MM.1S (cell line): ENCODE measurements at regions not wholly inside any gene's neighbourhood (a gene's known extent, or its start where the extent isn't known, plus 50 kb on each side); places are given as distances from the start of the nearest gene placed in this dataset.

Experiments used
- DNase-seq: peaks from one replicate; pipeline ENCODE4 v3.0.0-alpha.2; 2015
- H2AFZ ChIP-seq: fragments of 300-600 bp; sonication (generic); 2 replicates; pipeline ENCODE4 v1.6.0; 2016; ENCODE audit warnings: antibody characterized with exemption, low read length
- H3F3A ChIP-seq: fragments of 300-600 bp; sonication (generic); 2 replicates; pipeline ENCODE4 v1.6.1; 2016; ENCODE audit warnings: mild to moderate bottlenecking, antibody characterized with exemption, low read length, moderate library complexity, mixed read lengths; ENCODE audit not compliant: insufficient read depth
- H3K27ac ChIP-seq: fragments of 300-600 bp; sonication (generic); 2 replicates; pipeline ENCODE4 v1.5.1; 2016; ENCODE audit warnings: mild to moderate bottlenecking, low read length
- H3K27me3 ChIP-seq: fragments of 300-600 bp; sonication (generic); replicated peaks from 2 replicates; pipeline ENCODE4 v1.6.0; 2016; ENCODE audit warnings: low read length; ENCODE audit not compliant: insufficient read depth
- H3K36me3 ChIP-seq: fragments of 300-600 bp; sonication (generic); replicated peaks from 2 replicates; pipeline ENCODE4 v1.6.1; 2016; ENCODE audit warnings: mild to moderate bottlenecking, low read length, mixed read lengths; ENCODE audit not compliant: insufficient read depth
- H3K4me1 ChIP-seq: fragments of 300-600 bp; sonication (generic); 2 replicates; pipeline ENCODE4 v1.6.1; 2016; ENCODE audit warnings: low read length, mixed read lengths
- H3K4me2 ChIP-seq: fragments of 300-600 bp; sonication (generic); 2 replicates; pipeline ENCODE4 v1.6.0; 2016; ENCODE audit warnings: low read depth, low read length
- H3K4me3 ChIP-seq: fragments of 300-600 bp; sonication (generic); 2 replicates; pipeline ENCODE4 v1.5.1; 2016; ENCODE audit warnings: low read length, mixed read lengths
- H3K79me2 ChIP-seq: fragments of 300-600 bp; sonication (generic); 2 replicates; pipeline ENCODE4 v1.6.1; 2016; ENCODE audit warnings: mixed run types, low read length, mixed read lengths
- H3K9ac ChIP-seq: fragments of 300-600 bp; sonication (generic); 2 replicates; pipeline ENCODE4 v1.6.1; 2016; ENCODE audit warnings: low read length, mixed read lengths
- H3K9me2 ChIP-seq: fragments of 300-600 bp; sonication (generic); replicated peaks from 2 replicates; pipeline ENCODE4 v1.6.1; 2016; ENCODE audit warnings: mild to moderate bottlenecking, low read length, mixed read lengths; ENCODE audit not compliant: insufficient read depth
- H3K9me3 ChIP-seq: fragments of 300-600 bp; sonication (generic); replicated peaks from 2 replicates; pipeline ENCODE4 v1.6.1; 2016; ENCODE audit warnings: mild to moderate bottlenecking, low read length, mixed read lengths; ENCODE audit not compliant: insufficient read depth
- H4K20me1 ChIP-seq: fragments of 300-600 bp; sonication (generic); 2 replicates; pipeline ENCODE4 v1.6.1; 2016; ENCODE audit warnings: mild to moderate bottlenecking, low read length, moderate library complexity, mixed read lengths; ENCODE audit not compliant: insufficient read depth
- EZH2 ChIP-seq: fragments of 300-600 bp; sonication (generic); optimal IDR thresholded peaks from 2 replicates; pipeline ENCODE3; 2017; ENCODE audit warnings: low read depth, mild to moderate bottlenecking, antibody characterized with exemption, low read length, mixed read lengths
- EZH2phosphoT487 ChIP-seq: fragments of 300-600 bp; sonication (generic); IDR thresholded peaks from 2 replicates; pipeline ENCODE4 v1.6.1; 2018; ENCODE audit warnings: antibody characterized with exemption, low read length
- TF ChIP-seq, protein P1 (sequence below): fragments of 300-600 bp; sonication (generic); IDR thresholded peaks from 2 replicates; pipeline ENCODE4 v1.5.1; 2016; ENCODE audit warnings: antibody characterized with exemption, low read length, mixed read lengths

DNA sequence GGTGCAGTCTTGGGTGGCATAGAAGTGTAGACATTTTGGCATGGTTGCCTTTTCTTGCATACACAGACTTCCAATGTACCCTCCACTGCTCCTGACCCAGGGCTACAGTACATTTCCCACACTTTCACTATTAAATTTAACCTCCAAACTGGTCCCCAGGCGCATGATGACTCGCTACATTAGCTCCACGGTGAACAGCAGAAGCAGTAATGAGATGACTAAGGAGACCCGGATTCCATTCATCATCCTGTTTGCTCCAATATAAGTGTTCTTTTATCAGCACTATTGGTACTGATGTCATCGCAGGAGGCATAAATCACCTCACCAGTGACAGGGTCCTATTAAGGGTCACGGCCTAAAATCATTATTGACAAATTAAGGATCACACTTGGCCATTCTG, 316.5 kb downstream of the EN1 start:
- TF ChIP-seq, protein P1, sequence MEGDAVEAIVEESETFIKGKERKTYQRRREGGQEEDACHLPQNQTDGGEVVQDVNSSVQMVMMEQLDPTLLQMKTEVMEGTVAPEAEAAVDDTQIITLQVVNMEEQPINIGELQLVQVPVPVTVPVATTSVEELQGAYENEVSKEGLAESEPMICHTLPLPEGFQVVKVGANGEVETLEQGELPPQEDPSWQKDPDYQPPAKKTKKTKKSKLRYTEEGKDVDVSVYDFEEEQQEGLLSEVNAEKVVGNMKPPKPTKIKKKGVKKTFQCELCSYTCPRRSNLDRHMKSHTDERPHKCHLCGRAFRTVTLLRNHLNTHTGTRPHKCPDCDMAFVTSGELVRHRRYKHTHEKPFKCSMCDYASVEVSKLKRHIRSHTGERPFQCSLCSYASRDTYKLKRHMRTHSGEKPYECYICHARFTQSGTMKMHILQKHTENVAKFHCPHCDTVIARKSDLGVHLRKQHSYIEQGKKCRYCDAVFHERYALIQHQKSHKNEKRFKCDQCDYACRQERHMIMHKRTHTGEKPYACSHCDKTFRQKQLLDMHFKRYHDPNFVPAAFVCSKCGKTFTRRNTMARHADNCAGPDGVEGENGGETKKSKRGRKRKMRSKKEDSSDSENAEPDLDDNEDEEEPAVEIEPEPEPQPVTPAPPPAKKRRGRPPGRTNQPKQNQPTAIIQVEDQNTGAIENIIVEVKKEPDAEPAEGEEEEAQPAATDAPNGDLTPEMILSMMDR, result no peak
- TF ChIP-seq EZH2, result no peak
- no peak for TF ChIP-seq EZH2phosphoT487
- Histone ChIP-seq H3K9me2 (no peaks in the 10 kb centered on the region), H3K9ac (no peak overlapping the region), H3K27ac (no peak overlapping the region), H3K4me2 (no peak overlapping the region), H3K9me3 (no peaks in the 10 kb centered on the region), H3K27me3 (no peaks in the 10 kb centered on the region), H2AFZ (no peak overlapping the region), H3K4me1 (peaks cover 8% of the 10 kb centered on the region), H3F3A (no peaks in the 10 kb centered on the region), H3K36me3 (no peaks in the 10 kb centered on the region), H3K79me2 (no peaks in the 10 kb centered on the region), H3K4me3 (no peak overlapping the region), H4K20me1 (no peaks in the 10 kb centered on the region)
- DNase-seq, result no peak

DNA sequence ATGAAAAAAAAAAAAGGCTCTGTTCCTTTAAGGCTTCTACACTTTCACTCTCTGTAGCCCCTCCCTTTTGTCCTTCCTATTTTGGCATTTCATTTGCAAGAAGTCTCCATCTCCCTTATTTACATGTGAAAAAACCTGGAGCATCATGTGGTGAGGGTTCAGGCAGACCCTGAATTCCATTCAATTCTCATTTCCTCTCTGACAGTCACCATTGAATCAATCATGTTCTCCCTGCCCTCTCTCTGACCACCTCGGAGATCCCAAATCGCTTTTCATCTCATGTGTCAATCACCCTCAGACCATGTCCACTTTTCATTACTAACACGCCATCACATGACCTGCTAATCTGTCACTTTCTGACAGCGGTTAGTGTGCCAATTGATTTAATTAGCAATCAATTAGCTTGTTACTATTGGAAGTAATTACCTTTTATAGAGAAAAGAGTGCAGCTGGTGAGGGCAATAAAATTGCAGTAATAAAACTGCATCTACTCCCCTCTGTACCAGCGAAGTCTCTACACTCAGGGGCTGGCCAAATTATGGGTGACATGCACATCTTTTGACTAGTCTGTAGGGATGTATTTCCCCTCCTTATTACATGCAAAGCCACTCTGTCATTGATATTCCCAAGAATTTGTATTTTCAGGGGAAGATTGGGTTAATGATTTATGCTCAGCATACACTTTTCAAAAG, 317.4 kb downstream of the EN1 start:
- H4K20me1 ChIP-seq, result no peaks in the 10 kb centered on the region
- no peaks in the 10 kb centered on the region for H3K27me3 ChIP-seq
- TF ChIP-seq EZH2 (no peak), EZH2phosphoT487 (no peak)
- TF ChIP-seq, protein P1, result no peak
- H3K4me1 ChIP-seq, result no peaks in the 10 kb centered on the region
- H3K9me2 ChIP-seq, result no peaks in the 10 kb centered on the region
- no peaks in the 10 kb centered on the region for H3F3A ChIP-seq
- H3K27ac ChIP-seq, result no peak overlapping the region
- H2AFZ ChIP-seq, result no peak overlapping the region
- no peaks in the 10 kb centered on the region for H3K79me2 ChIP-seq
- H3K9ac ChIP-seq, result no peak overlapping the region
- no peak overlapping the region for H3K4me2 ChIP-seq
- H3K4me3 ChIP-seq, result no peak overlapping the region
- no peaks in the 10 kb centered on the region for H3K36me3 ChIP-seq
- DNase-seq, result no peak
- no peaks in the 10 kb centered on the region for H3K9me3 ChIP-seq

DNA sequence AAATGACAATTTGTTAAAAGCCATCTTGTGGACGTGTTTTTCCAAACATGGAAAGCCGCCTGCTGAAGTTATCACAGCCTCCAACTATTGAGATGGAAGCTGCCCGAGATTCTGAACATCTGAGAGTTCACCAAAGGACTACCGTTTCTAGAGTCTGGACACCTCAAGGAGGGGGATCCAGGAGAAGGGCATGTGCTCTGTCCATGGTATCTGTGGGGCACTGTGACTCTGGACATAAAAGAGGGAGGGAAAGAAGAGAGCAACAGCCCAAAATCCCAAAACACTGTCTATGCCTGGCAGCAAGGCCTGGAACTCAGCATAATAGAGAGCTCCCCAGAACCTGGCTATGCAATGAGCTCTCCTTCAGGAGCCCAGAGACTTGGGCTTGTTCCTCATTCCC, 319.9 kb downstream of the EN1 start:
- no peak overlapping the region for H3K4me2 ChIP-seq
- H4K20me1 ChIP-seq, result no peaks in the 10 kb centered on the region
- H3K4me1 ChIP-seq, result no peaks in the 10 kb centered on the region
- no peak overlapping the region for H3K9ac ChIP-seq
- H3K9me3 ChIP-seq, result no peaks in the 10 kb centered on the region
- H3K27me3 ChIP-seq, result no peaks in the 10 kb centered on the region
- no peak overlapping the region for H3K27ac ChIP-seq
- TF ChIP-seq, protein P1, result no peak
- TF ChIP-seq EZH2phosphoT487 (no peak), EZH2 (no peak)
- H3K36me3 ChIP-seq, result no peaks in the 10 kb centered on the region
- no peak overlapping the region for H3K4me3 ChIP-seq
- H3F3A ChIP-seq, result no peaks in the 10 kb centered on the region
- H2AFZ ChIP-seq, result no peak overlapping the region
- no peaks in the 10 kb centered on the region for H3K9me2 ChIP-seq
- DNase-seq, result no peak
- no peaks in the 10 kb centered on the region for H3K79me2 ChIP-seq
